GM04504 (cell line): ENCODE measurements at regions not wholly inside any gene's neighbourhood (a gene's known extent, or its start where the extent isn't known, plus 50 kb on each side); places are given as distances from the start of the nearest gene placed in this dataset.

Experiments
- DNase-seq: peaks from one replicate; pipeline ENCODE4 v3.0.0-alpha.2; 2012; ENCODE audit warnings: low read depth

DNA sequence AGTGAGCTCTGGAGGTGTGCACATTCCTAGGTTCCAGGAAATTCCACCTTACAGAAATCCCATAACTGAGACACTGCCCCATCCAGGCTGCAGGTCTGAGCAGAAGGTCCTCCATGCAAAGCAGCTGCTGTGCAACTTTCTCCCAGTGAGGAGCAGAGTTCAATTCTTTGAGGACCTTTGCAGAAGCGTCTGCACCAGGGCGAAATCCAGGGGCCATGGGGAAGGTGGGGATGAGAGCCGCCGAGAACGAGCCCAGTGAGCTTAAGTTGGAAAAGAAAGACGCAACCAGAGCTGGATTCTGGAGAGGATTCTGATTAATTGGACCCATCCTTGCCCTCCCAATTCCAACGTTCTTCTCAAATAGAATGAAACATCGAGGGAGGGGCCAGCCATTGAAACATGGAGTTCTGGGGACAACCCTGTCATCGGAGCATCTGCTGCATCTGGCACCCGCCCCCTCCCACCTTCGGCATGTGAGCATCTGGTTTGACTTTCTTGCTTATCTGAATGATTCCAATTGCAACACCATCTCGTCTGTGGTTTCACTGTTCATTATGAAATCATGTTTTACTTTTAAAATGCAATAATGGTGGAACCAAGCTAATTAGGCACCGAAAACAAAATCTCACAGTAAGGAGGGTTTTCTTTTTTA, 190.6 kb upstream of the FOXF1 start:
- no peak for DNase-seq

DNA sequence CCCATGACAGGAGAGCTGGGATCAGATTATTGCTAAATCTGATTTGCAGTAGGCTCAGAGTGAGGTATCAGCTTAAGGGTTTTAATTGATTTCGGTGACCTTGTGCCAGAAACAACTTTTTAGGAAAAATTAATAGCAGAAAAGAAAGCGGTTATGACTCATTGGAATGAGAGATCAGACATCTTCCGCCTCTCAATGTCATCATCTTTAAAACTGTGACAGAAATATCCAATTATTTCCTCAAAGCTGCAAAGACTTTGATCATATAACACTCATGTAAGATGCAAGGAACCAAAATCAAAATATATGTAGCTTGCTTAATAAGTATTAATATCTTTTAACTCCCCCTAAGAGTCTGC, 190.1 kb upstream of the FOXF1 start:
- DNase-seq: no peak

DNA sequence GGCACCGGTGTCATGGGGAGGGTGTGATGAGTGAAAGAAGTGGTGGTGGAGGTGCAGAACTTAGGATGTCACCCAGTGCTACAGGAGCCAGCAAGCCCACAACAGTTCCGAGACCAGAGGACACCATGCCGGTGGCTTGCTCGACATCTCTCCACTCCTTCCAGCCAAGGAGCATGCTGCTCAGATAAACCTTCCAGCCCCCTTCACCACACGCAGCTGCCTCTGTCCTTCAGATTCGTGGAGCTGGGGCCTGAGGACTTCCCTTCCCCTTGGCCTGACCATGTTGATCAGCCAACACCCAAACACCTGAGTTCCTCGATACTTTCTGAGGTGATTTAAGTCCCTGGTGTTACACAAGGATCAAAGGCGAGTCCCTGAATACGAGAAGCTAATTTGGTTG, 188.8 kb upstream of the FOXF1 start:
- DNase-seq: no peak

DNA sequence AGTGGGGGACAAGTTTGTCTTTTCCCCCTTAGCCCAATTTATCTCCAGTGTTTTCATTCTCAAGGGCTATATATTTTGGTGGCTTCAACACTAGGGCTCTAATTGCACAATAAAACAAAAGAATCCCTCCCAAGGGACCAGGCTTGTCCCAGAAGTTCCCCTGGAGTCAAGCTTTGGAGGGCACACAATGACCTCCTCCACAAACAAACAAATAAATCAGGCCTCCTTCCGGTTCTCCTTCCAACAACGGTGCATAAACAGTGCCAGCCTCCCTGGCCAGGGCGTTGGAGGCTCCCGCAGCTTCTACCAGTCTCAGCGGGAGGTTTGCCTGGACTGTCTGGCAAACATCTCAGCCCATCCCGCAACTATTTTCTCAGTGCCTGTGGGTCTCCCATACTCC, 188.0 kb upstream of the FOXF1 start:
- no peak for DNase-seq

DNA sequence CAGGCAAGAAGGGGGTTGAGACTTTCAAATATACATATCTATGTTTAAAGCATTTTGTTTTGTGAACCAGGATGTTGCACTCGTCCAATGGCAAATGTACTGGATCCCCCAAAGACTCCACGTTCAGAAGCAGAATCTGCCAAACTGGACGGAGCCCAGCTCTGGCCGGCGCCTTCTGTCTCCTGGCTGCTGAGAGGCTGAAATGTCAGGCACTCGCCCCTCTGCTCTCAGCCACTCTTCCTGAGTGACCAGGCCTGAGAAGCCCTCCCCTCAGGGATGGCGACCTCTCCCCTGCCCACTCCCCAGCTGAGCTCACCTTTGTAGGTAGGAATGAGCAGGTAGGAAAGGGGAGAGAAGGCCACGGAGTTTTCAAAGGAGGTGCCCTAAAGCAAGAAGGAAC, 187.5 kb upstream of the FOXF1 start:
- DNase-seq: no peak

DNA sequence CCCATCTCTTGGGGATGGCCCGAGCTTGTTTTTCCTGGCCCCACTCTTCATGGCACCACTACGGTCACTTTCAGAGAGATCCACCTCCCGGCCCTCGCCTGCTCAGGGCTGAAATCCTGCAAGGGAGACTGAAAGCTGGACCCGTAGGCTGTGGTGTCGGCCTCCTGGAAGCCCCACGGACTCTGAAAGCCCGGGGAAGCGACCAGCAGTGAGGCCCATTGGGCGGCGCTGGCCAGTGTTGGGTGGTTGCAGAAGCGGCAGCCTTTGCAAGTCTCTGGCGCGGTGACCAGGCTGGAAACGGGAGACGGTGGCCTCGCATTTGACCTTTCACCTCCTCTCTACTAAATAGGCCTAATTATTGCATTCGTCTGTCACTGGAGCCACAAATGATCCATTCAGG, 186.0 kb upstream of the FOXF1 start:
- no peak for DNase-seq

DNA sequence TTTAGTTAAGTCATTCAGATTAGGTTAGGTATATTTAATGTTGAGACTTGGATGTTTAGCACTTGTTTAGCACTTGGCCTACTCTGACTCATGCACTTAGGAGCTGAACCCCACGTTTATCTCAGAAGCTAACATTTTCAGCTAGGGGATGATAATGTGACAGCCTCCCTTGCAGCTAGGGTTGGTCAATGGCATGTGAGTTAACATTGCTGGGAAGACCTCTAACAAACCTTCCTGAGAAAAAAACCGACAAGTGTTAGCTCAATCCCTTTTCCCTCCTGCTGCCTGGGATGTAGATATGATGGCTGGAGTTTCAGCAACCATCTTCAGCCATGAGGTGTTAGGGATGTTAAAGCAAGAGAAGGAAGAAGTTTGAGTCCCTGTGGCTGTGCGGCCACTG, 185.0 kb upstream of the FOXF1 start:
- DNase-seq: no peak

DNA sequence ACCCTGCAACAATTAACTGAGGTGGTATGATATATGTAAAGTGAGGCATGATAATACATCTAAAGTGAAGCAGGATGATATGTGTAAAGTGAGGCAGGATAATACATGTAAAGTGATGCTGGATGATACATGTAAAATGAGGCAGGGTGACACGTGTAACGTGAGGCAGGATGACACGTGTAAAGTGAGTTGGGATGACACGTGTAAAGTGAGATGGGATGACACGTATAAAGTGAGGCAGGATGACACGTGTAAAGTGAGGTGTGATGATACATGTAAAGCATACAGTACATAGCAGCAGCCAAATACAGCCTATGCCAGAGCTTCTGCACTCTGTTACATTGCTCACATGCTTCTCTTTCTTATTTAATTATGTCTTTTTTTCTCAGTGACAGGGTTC, 184.4 kb upstream of the FOXF1 start:
- DNase-seq: no peak

DNA sequence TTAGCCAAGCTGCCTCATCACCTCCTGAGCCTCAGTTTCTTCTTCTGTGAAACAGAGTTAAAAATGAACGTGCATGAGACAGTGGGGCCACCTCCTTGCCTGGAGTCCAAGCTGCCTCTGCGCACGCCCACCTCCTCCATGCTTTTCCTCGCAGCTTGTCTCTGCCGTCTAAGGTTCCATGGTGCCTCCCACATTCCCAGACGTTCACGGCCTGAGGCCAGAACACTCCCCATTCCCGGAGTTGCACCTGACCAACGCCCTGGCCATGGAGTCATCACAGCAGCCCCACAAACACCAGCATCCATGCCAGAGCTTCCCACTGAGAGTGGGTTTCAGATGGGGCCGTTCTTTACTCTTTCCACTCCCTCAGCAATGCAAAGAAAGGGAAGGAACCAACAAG, 183.0 kb upstream of the FOXF1 start:
- DNase-seq: no peak

DNA sequence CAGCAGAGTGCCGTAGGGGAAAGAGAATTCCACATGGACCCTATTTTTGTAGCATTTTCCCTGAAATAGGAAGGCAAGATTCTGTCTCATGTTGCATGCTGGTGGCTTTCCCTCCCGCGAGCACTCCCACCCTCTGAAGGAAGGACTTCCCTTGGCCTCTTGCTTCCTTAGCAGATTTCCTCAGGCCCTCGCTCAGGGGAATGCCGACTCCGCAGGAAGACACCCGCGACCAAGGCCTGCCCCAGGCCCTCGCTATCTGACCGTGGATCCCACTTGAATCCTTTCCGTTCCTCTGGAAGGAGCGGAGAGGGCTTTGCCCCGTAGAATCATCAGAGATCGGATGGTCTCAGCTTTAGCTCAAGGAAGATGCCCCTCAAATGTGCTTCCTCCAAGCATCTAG, 179.4 kb upstream of the FOXF1 start:
- DNase-seq: no peak

DNA sequence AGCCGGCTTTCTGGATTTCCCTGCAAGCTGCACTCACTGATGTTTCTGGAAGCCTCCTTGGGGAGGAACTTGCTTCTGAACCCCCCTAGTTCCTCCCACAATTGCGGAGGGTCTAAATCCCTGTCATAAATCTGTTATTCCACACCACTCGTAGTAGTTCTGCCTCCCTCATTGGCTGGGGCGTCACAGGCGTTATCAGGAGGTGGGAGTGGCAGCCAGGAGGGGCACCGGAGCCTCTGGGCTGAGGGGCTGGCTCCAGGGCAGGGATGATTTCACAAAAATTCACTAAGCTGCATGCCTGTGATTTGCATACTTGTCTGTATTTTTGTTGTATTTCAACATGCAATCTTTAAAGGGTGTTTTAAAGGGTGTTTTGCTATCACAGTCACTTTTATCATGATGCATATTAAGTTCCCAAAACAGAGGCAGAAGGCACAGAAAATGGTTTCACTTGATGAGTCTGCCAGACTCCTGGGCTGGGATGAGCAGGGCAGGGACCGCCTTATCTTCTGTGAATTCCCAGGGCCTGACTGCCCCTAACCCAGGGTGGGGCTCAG, 176.2 kb upstream of the FOXF1 start:
- DNase-seq: no peak

DNA sequence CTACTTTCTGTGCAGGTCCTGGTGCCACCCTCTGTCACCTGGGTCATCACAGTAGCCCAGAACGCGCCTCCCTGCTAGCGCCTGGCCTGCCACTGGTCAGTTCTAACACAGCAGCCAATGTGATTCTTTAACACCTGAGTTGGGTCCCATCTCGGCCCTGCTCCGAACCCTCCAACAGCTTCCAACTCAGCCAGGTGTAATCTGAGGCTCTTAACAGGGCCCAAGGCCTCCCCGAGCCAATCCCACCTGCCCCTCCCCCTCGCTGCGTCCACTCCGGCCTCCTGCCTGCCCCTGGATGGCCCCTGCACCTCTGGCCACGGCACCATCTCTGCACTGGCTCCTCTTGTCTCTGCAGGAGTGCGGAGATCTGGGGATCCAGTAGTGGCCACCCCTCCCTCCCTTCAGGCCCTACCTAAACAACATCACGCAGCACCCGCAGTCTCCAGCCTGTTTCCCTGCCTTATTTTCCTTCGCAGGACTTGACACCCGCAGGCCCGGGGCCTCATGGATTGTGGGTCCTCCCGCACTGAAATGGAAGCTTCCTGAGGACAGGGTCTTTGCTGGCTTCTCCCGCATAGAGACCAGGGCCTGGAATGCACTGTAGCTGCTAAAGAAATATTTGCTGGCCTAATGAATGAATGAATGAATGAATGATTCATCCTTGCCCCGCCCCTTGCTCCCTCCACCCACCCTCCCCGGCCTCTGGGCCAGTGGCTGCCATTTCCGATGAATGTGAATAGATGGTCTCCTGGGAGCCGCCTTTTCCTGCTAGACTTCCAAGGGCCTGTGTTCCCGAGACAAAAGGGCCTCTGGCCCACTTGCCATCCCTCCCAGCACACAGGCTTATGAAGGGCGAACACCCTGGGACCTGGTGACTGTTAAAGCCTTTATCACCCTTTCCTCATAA, 174.8 kb upstream of the FOXF1 start:
- DNase-seq: no peak

DNA sequence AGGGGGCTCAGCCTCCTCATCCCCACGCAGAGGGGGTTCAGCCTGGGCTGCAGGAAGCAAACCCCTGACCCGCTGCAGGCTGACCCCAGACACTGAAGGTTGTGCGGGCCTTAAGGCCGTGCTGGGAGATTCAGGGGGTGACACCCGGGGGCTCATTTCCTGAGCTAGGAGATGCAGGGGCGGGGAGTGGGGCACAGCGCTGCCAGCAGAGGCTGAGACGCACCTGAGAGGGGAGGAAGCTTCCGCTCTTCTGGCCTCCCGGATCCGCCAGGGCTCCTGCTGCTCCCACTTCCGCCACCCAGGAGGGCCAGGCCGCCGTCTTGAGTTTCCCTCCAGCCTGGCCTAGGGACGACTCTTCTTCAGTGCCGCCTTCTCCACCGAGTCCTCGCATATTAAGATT, 173.2 kb upstream of the FOXF1 start:
- DNase-seq: no peak

DNA sequence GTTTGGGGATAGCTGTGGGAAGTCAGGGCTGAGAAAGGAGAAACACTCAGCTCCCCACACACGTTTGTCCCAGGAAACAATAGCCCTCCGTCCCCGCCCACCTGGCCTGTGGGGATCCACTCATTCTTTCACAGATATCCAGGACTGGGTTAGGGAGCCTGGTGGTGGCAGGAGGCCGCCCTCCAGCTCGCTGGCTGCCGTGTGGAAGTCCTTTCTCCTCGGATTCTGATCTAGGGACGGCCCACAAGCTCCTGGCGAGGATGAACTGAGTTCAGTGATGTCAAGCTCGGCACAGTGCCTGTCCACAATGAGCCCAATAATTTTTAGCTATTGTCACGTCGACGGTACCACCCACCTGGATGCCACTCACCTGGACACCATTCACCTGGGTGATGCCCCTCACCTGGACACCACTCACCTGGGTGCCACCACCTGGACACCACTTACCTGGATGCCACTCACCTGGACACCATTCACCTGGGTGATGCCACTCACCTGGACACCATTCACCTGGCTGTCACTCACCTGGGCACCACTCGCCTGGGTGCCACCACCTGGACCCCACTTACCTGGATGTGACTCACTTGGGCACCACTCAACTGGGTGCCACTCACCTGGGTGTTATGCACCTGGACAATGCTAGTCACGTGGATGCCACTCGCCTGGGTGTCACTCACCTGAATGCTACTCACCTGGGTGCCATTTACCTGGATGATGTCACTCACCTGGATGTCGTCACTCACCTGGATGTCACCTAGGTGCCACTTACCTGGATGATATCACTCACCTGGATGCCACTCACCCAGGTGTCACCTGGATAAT, 172.5 kb upstream of the FOXF1 start:
- DNase-seq: no peak

DNA sequence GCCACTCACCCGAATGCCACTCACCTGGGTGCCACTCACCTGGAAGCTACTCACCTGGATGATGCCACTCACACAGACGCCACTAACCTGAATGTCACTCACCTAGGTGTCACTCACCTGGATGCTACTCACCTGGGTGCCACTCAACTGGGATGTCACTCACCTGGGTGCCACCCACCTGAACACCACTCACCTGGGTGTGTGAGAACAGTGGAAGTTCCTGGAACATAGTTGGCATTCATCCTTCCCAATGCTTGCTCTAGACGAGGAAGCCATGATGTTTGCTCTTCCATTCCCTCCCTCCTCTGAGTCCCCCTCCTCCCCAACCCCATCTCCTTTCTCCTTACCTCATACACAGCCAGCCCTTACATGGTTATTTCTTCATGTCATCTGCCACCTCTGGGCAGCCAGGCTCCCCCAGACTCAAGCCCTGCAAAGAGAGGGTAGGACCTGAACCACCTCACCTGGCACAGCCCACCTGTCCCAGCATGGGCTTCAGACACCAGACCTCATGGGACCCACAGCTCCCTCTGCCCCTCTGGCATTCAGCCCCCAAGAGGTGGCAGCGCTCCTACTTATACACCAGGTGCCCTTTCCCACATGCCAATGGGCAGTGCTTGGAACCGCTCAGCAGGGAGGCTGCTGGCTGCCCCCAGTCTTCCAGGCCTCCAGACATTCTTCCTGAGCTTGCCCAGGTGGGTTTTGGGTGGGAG, 171.8 kb upstream of the FOXF1 start:
- DNase-seq: no peak

DNA sequence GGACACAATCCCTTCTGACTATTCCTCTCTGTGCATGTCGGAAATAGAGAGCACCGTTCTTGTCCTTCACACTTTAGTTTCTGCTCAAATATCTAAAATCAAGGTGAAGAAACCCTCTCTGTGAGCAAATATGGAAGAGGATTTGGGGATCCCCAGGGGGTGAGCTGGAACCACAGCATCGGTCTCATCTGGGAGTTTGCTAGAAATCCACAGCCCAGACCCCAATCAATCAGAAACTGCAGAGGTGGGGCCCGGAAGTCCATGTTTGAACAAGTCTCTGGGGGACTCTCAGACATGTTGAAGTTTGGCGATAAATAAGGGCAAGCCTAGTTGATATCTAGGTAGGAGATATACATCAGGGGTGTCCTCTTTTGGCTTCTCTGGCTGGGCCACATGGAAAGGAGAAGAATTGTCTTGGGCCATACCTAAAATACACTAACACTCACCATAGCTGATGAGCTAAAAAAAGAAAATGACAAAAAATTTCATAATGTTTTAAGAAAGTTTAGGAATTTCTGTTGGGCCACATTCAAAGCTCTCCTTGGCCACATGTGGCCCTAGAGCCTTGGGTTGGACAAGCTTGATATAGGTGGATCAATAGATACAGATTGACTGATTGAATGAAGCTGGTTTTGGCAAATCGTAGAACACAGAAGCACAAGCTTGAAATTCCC, 168.0 kb upstream of the FOXF1 start:
- DNase-seq: no peak

DNA sequence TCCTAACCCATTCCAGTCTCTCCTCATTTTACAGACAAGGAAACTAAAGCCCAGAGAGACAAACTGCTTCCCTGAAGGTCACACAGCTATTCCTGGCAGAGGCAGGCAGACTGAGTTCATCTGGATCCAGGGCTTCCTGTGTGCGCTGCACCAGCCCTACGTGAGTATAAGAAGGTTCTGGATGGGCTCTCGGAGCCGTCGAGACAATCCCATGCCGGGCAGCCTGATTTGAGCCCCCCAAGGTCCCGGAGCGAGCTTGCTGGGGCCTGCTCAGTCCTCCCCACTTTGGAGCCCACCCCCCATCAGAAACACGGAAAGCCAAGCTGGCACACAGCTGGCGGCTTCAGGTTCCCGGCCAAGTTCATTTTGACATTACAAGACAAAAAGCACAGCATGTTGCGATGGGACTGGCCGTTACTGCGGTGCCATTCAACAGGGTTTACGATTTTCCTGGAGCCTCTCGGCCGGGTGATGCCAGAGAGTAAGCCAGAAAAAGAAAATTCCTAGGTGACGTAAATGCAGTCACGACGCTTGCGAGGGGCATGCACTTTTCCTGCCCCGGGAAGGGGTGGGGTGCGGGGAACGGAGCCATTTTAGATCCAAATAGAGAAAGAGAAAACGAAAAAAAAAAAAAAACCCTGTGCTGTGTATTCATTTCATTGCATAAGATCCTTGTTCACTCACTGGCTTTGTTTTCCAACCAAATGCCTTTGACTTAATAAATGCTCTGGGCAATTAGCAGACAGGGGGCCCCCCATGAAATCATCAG, 167.1 kb upstream of the FOXF1 start:
- DNase-seq: peak; percentile 39

DNA sequence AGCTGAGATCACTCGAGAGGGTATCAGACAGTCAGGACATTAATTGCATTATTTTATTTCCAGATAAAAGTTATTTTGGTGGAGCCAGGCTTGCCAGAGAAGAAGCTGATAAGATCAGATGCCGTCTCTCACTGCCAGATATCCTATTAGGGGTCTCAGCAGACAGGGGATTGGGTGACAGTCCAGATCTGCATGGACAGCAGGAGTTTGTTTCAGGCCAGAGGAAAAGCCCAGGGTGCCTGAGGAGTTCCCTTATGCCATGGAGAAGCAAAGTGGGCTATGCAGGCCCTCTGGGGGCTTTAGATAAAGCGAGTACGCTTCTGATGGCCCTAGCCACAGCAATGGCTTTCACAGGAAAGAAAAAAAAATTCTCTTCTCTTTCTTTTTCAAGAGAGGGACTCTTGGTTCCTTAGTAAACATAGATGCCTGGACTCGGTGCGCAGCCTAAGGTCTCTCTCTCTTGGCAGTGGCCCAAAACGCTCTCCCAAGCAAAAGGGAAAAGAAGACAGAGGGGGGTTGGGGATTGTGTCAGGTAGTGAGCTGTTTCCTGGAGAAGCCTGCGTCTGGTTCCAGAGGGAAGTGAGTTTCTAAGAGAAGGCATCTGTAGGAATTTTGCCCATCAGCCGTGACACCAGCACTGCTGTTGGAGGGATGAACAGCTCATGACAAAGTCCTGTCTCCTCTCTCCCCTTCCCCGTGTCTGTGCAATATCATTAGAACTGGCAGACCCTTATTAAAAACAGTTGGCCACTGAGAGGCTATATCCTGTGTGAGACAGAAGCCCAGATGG, 166.3 kb upstream of the FOXF1 start:
- DNase-seq: no peak

DNA sequence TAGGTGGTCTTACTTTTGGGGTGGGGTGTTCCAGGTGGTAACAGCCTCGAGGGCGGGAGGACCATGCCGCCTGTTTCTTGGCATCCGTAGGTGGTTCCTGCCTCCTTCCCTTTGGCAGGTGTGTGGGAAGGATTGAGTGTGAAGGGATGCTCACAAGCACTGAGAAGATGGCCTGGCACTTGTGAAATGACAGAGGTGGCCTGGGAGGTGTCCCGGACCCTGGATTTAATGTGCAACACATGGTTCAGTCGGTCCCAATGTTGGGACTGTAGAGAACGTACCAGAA, 165.8 kb upstream of the FOXF1 start:
- DNase-seq: no peak

DNA sequence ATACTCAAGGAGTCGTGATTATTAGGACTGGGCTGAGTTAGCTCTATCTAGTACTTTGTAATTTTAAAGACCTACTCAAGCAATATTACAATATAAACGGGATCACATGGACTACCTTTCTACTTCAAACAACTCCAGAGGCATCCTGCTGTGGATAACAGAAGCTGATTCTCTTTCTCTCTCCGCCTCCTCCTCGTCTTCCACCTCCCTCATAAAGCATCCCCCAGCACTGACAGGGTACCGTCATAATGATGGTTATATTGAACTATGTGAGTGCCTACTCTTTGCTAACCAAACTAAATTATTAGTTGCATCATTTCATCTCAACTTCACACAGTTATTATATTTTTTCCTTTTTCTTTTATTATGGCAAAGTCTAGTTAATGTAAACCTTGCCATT, 165.4 kb upstream of the FOXF1 start:
- DNase-seq: no peak
